CD14-positive monocyte (primary cell): ENCODE measurements at regions not wholly inside any gene's neighbourhood (a gene's known extent, or its start where the extent isn't known, plus 50 kb on each side); places are given as distances from the start of the nearest gene placed in this dataset.

ENCODE experiments used
- DNase-seq, 3 donors: peaks; one replicate each; pipeline ENCODE4 v3.0.0-alpha.2; 2011 to 2022
- H2AFZ ChIP-seq: 2 replicates; pipeline ENCODE4 v1.6.0; 2012; ENCODE audit warnings: mild to moderate bottlenecking, low read depth, low read length, inconsistent platforms; ENCODE audit not compliant: insufficient read depth, poor library complexity, severe bottlenecking
- H3K27ac ChIP-seq, 2 donors: 1 replicate in 1 of 2; 2 replicates in 1 of 2; pipeline ENCODE4 v1.5.1; 2012 to 2013; ENCODE audit warnings: low read length in 2 of 2, control low read depth in 1 of 2, inconsistent platforms in 1 of 2, low read depth in 1 of 2, mild to moderate bottlenecking in 1 of 2
- H3K27me3 ChIP-seq, 2 donors: one replicate each; pipeline versions ENCODE4 v1.6.0 to v1.6.1; 2011 to 2013; ENCODE audit warnings: low read length in 2 of 2; ENCODE audit not compliant: control insufficient read depth in 2 of 2, insufficient read depth in 2 of 2
- H3K36me3 ChIP-seq, 2 donors: replicated peaks in 1 of 2; 1 replicate in 1 of 2; 2 replicates in 1 of 2; pipeline versions ENCODE4 v1.5.1 to v1.6.1; 2012 to 2013; ENCODE audit warnings: low read length in 2 of 2, control low read depth in 1 of 2, inconsistent platforms in 1 of 2, mild to moderate bottlenecking in 1 of 2; ENCODE audit not compliant: insufficient read depth in 2 of 2, control insufficient read depth in 1 of 2
- H3K4me1 ChIP-seq, 2 donors: 1 replicate in 1 of 2; 2 replicates in 1 of 2; pipeline versions ENCODE4 v1.5.1 to v1.6.1; 2012 to 2013; ENCODE audit warnings: low read length in 2 of 2, control low read depth in 1 of 2, inconsistent platforms in 1 of 2, mild to moderate bottlenecking in 1 of 2, moderate library complexity in 1 of 2; ENCODE audit not compliant: insufficient read depth in 2 of 2, control insufficient read depth in 1 of 2
- H3K4me2 ChIP-seq: replicated peaks from 2 replicates; pipeline ENCODE3; 2012; ENCODE audit warnings: low read length, moderate library complexity, mild to moderate bottlenecking; ENCODE audit not compliant: poor library complexity, severe bottlenecking; ENCODE audit errors: extremely low read depth
- H3K4me3 ChIP-seq, 3 experiments: fragments of 200-600 bp in 1 of 3; sonication (generic) in 1 of 3; replicated peaks in 1 of 3; 1 replicate in 2 of 3; 2 replicates in 1 of 3; pipeline ENCODE4 v1.5.1; 2011 to 2013; ENCODE audit warnings: low read length in 3 of 3, mild to moderate bottlenecking in 3 of 3, control low read depth in 2 of 3, low read depth in 2 of 3, inconsistent platforms in 1 of 3, moderate library complexity in 1 of 3
- H3K79me2 ChIP-seq: 2 replicates; pipeline ENCODE4 v1.6.0; 2012; ENCODE audit warnings: mild to moderate bottlenecking, control low read depth, inconsistent platforms, low read length, moderate library complexity; ENCODE audit not compliant: insufficient read depth
- H3K9ac ChIP-seq: 2 replicates; pipeline ENCODE4 v1.6.0; 2017; ENCODE audit warnings: low read length, mild to moderate bottlenecking; ENCODE audit not compliant: insufficient read depth, poor library complexity, severe bottlenecking
- H3K9me3 ChIP-seq, 2 donors: replicated peaks in 1 of 2; 1 replicate in 1 of 2; 2 replicates in 1 of 2; pipeline versions ENCODE4 v1.5.1 to v1.6.1; 2012 to 2013; ENCODE audit warnings: low read length in 2 of 2, control low read depth in 1 of 2; ENCODE audit not compliant: control insufficient read depth in 1 of 2, insufficient read depth in 1 of 2
- H4K20me1 ChIP-seq: 2 replicates; pipeline ENCODE4 v1.6.0; 2012; ENCODE audit warnings: mild to moderate bottlenecking, low read length, control low read depth, moderate library complexity; ENCODE audit not compliant: insufficient read depth
- H3K27ac Mint-ChIP-seq, 7 donors: one replicate each; pipeline ENCODE4 v1.8.0; 2020; ENCODE audit warnings: mild to moderate bottlenecking in 7 of 7, mixed read lengths in 7 of 7, moderate library complexity in 6 of 7, inconsistent platforms in 2 of 7
- H3K27me3 Mint-ChIP-seq, 3 donors: one replicate each; pipeline ENCODE4 v1.8.0; 2021 to 2022; ENCODE audit warnings: low read depth in 3 of 3, mild to moderate bottlenecking in 3 of 3, mixed read lengths in 3 of 3, moderate library complexity in 3 of 3, inconsistent platforms in 1 of 3
- H3K36me3 Mint-ChIP-seq, 2 donors: one replicate each; pipeline ENCODE4 v1.8.0; 2020; ENCODE audit warnings: mixed read lengths in 2 of 2, inconsistent platforms in 1 of 2, mild to moderate bottlenecking in 1 of 2
- H3K4me1 Mint-ChIP-seq: one replicate; pipeline ENCODE4 v1.8.0; 2020; ENCODE audit warnings: mild to moderate bottlenecking, mixed read lengths
- H3K4me3 Mint-ChIP-seq, 2 donors: one replicate each; pipeline ENCODE4 v1.8.0; 2020; ENCODE audit warnings: mild to moderate bottlenecking in 2 of 2, mixed read lengths in 2 of 2, moderate library complexity in 1 of 2
- H3K9me3 Mint-ChIP-seq, 7 donors: one replicate each; pipeline ENCODE4 v1.8.0; 2020 to 2022; ENCODE audit warnings: mixed read lengths in 7 of 7, mild to moderate bottlenecking in 6 of 7, moderate library complexity in 6 of 7, inconsistent platforms in 2 of 7
- WGBS: methylation state at CpG from one replicate; pipeline ENCODE4 v1.1.5; 2013; ENCODE audit warnings: missing lambda C conversion rate; ENCODE audit not compliant: insufficient coverage; 5-methylcytosine and 5-hydroxymethylcytosine counted together
- intact Hi-C, 2 donors: fragments of 100-400 bp; cut with micrococcal nuclease; formaldehyde crosslinking; loops; one replicate each; pipeline versions ENCODE4 v1.15.0 to v1.15.1; 2023
- TF ChIP-seq, protein P1 (sequence below): fragments of 200-600 bp; IDR thresholded peaks from one replicate; pipeline ENCODE4 v1.8.0; 2022; ENCODE audit warnings: antibody characterized with exemption, mild to moderate bottlenecking

GRCh38 chr4:90024519-90024918 is 102.7 kb upstream of the CCSER1 start:
- intact Hi-C loops = loop anchor here in 1 of 2 donors (10.0 kb wide), 2 partner anchors 50 to 100 kb away; partner anchors contain the start of gene CCSER1
- H3K27ac ChIP-seq = no peak overlapping the region
- no peak overlapping the region for H2AFZ ChIP-seq
- WGBS = no CpG with 5 or more reads among the region's 1 CpG
- Mint-ChIP-seq H3K9me3 (no peaks in the 10 kb centered on the region), H3K4me1 (peaks cover 19% of the 10 kb centered on the region), H3K4me3 (no peak overlapping the region), H3K27me3 (peaks cover 0 to 2% (median 1%) of the 10 kb centered on the region in 3 donors), H3K36me3 (no peaks in the 10 kb centered on the region), H3K27ac (no peak overlapping the region)
- DNase-seq = no peak
- peaks cover 6 to 15% of the 10 kb centered on the region in 2 donors for H3K4me1 ChIP-seq
- no peak overlapping the region for H3K4me2 ChIP-seq
- H4K20me1 ChIP-seq = no peaks in the 10 kb centered on the region
- no peaks in the 10 kb centered on the region for H3K9me3 ChIP-seq
- H3K79me2 ChIP-seq = no peaks in the 10 kb centered on the region
- H3K27me3 ChIP-seq = no peaks in the 10 kb centered on the region
- no peak overlapping the region for H3K4me3 ChIP-seq
- TF ChIP-seq, protein P1, sequence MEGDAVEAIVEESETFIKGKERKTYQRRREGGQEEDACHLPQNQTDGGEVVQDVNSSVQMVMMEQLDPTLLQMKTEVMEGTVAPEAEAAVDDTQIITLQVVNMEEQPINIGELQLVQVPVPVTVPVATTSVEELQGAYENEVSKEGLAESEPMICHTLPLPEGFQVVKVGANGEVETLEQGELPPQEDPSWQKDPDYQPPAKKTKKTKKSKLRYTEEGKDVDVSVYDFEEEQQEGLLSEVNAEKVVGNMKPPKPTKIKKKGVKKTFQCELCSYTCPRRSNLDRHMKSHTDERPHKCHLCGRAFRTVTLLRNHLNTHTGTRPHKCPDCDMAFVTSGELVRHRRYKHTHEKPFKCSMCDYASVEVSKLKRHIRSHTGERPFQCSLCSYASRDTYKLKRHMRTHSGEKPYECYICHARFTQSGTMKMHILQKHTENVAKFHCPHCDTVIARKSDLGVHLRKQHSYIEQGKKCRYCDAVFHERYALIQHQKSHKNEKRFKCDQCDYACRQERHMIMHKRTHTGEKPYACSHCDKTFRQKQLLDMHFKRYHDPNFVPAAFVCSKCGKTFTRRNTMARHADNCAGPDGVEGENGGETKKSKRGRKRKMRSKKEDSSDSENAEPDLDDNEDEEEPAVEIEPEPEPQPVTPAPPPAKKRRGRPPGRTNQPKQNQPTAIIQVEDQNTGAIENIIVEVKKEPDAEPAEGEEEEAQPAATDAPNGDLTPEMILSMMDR = no peak
- H3K36me3 ChIP-seq = no peaks in the 10 kb centered on the region
- H3K9ac ChIP-seq = no peak overlapping the region

DNA sequence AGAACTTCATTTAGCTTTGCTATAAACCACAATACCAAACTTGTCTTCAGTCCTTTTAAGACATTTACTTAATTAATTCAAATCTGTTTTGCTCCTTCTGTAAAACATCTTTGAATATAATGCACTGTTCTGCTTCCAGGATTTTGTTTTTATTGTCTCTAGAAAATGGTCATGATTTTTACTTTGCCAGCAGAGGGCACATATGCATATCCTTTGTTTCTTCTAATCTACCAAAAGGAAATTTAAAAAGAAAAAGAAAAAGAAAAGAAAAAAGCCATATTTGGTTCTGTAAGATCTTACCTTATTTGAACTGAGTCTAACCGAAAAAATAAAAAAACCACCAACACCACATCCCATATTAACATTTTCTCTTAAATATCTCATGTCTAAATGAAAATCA is 101.9 kb upstream of the CCSER1 start:
- Mint-ChIP-seq H3K4me3 (no peak overlapping the region), H3K9me3 (no peaks in the 10 kb centered on the region), H3K36me3 (no peaks in the 10 kb centered on the region), H3K27ac (no peak overlapping the region), H3K27me3 (peaks cover 0 to 2% (median 1%) of the 10 kb centered on the region in 3 donors), H3K4me1 (peaks cover 19% of the 10 kb centered on the region)
- H3K27me3 ChIP-seq = no peaks in the 10 kb centered on the region
- no peak overlapping the region for H3K4me3 ChIP-seq
- H3K27ac ChIP-seq = no peak overlapping the region
- H2AFZ ChIP-seq = no peak overlapping the region
- no peaks in the 10 kb centered on the region for H3K36me3 ChIP-seq
- no peaks in the 10 kb centered on the region for H3K79me2 ChIP-seq
- H3K4me2 ChIP-seq = no peak overlapping the region
- intact Hi-C loops = loop anchor here in 1 of 2 donors (10.0 kb wide), 2 partner anchors 50 to 100 kb away; partner anchors contain the start of gene CCSER1
- H3K9ac ChIP-seq = no peak overlapping the region
- H3K9me3 ChIP-seq = no peaks in the 10 kb centered on the region
- DNase-seq = no peak
- WGBS = no CpG with 5 or more reads among the region's 1 CpG
- no peaks in the 10 kb centered on the region for H4K20me1 ChIP-seq
- peaks cover 6 to 15% of the 10 kb centered on the region in 2 donors for H3K4me1 ChIP-seq
- TF ChIP-seq, protein P1 = peak; percentile 24
